ENCODE measurements at regions not wholly inside any gene's neighbourhood (a gene's known extent, or its start where the extent isn't known, plus 50 kb on each side); places are given as distances from the start of the nearest gene placed in this dataset.

GRCh38 chr10:64449603-64450002 is 928.4 kb downstream of the REEP3 start:
- DNase-seq (ENCODE audit: low read depth in 4 of 4, low spot score in 3 of 4): no peak

DNA sequence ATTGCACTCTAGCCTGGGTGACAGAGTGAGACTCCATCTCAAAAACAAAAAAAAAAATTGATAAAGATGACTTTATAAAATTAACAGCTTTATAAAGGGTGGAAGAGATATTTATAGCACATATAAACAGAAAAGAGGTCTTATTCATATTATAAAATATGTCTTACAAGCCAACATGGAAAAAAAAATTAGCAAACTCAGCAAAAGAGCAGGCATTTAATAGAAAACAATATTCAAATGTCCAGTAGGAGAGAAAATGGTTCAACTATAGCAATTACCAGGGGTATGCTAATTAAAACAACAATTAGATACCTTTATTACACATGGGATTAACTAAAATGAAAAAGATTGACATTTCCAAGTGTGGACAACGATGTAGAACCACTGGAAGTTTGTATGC is 929.1 kb downstream of the REEP3 start:
- no peak for DNase-seq (ENCODE audit: low read depth in 4 of 4, low spot score in 3 of 4)

GRCh38 chr10:64454962-64455361 is 933.8 kb downstream of the REEP3 start:
- DNase-seq (ENCODE audit: low read depth in 4 of 4, low spot score in 3 of 4): no peak

DNA sequence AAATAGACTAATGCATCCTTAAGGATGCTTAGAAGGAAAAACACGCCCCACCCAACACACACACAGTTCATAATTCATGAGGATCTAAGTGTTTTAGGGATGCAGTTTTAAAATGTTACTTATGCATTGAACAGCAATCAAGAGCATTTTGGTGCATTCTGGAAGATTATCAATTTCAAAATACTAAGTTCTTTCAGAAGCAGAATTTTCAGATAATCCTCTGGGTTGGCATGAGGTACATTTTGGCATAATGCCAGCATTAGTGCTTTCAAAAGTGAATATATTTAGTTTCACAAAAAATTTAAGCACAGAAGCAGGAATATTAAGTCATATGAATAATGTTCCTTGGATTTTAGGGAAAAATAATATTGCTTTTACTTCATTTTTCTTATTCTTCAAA is 937.1 kb downstream of the REEP3 start:
- no peak for DNase-seq (ENCODE audit: low read depth in 4 of 4, low spot score in 3 of 4)

GRCh38 chr10:64463406-64463805 is 942.2 kb downstream of the REEP3 start:
- DNase-seq (ENCODE audit: low read depth in 4 of 4, low spot score in 3 of 4): no peak

DNA sequence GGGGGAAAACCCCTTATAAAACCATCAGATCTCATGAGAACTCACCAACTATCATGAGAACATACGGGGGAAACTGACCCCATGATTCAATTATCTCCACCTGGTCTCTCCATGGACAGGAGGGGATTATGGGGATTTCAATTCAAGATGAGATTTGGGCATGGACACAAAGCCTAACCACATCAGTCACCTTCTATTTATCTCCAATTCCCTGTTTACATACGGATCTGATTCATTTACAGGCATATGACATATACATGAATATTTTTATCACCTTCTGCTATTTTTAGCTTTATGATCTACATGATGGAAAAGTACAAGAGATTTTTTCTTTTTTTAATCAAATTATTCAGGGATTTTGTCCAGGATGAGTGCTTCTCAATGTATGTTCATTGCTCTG is 944.5 kb downstream of the REEP3 start:
- DNase-seq (ENCODE audit: low read depth in 4 of 4, low spot score in 3 of 4): no peak

GRCh38 chr10:64468219-64468618 is 947.0 kb downstream of the REEP3 start:
- no peak for DNase-seq (ENCODE audit: low read depth in 4 of 4, low spot score in 3 of 4)

DNA sequence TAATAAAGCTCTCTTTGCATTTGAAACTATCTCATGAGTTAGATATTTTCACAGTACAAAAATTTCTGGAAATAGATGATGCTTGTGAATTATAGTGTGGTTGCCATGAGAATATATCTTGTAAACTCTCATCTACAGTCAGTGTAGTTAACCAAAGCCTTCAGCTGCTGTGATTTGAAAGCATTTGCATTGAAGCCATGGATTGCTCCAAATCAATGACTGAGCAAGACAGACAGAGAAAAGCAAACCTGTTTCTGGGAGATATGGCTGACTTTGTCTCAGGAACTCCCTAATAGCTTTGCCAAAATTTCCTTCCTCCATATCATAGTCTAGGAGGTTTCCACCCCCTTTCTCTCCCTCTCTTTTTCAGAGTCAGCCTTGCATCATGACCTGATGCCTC is 955.3 kb downstream of the REEP3 start:
- no peak for DNase-seq (ENCODE audit: low read depth in 4 of 4, low spot score in 3 of 4)

GRCh38 chr10:64477791-64478190 is 956.6 kb downstream of the REEP3 start:
- no peak for DNase-seq (ENCODE audit: low read depth in 4 of 4, low spot score in 3 of 4)

DNA sequence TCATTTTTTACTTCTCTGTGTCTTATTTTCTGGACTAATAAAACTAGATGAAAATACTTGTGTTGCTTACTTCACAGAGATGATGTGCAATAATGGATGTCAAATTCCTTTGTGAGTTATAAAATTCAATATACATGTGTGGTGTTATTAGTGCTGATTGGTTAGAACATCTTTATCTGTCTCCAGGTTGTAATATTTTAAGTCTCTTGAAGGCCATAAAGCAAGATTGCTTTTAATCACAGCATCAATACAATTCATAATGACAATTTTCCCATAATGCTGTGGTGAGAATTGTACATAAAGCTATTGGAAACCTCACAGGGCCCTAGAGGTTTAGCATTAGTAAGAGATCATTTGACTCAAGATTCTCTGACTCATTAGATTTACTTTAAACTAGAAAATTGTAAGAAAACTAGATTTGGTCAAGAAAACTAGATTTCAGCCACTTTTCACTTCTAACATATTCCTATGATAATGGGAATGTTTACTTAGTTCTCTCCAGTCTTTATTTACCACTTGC is 963.7 kb downstream of the REEP3 start:
- DNase-seq (ENCODE audit: low read depth in 4 of 4, low spot score in 3 of 4): no peak

DNA sequence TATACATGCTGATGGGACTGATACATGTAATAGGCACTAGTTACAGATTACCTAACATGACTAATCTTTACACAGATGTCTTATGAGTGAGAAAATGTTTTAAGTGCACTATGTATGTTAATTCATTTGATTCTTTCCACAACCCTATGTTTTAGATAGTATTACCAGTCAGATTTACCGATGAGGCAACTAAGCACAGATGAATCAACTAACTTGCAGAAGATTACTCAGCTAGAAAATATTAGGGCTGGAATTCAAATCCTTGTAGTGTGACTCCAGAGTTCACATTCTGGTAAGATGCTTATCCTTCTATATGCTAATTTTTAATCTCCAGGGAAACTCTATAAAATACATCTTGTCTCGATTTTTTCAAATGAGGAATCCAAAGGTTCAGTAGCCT is 964.9 kb downstream of the REEP3 start:
- DNase-seq (ENCODE audit: low read depth in 4 of 4, low spot score in 3 of 4): no peak

- no peak for DNase-seq (ENCODE audit: low read depth in 4 of 4, low spot score in 3 of 4)
Measured at GRCh38 chr10:64486901-64487300, 965.7 kb downstream of the REEP3 start.

- no peak for DNase-seq (ENCODE audit: low read depth in 4 of 4, low spot score in 3 of 4)
Measured at GRCh38 chr10:64494901-64495300, 973.7 kb downstream of the REEP3 start.

- no peak for DNase-seq (ENCODE audit: low read depth in 4 of 4, low spot score in 3 of 4)
Measured at GRCh38 chr10:64497306-64497705, 976.1 kb downstream of the REEP3 start.

DNA sequence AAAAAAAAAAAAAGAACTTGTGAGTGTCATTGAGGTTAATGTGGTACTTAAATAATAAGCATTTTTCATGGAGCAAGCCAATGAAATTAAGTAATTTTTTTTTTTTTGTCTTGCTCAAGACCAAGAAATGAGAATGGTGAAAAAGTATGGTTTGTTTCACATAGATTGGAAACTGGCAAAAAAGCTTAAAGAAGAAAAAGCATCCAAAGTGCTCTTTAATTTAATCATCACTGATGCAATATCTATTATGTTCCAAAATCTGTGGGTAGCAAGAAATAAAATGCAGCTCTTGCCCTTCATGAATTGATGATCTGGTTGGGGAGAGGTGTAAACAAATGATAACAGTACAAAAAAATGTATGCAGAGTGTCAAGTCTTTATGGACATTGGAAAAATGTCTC is 980.6 kb downstream of the REEP3 start:
- DNase-seq (ENCODE audit: low read depth in 4 of 4, low spot score in 3 of 4): no peak

- DNase-seq (ENCODE audit: low read depth in 4 of 4, low spot score in 3 of 4): no peak
Measured at GRCh38 chr10:64502936-64503335, 981.7 kb downstream of the REEP3 start.

- no peak for DNase-seq (ENCODE audit: low read depth in 4 of 4, low spot score in 3 of 4)
Measured at GRCh38 chr10:64503429-64503828, 982.2 kb downstream of the REEP3 start.

DNA sequence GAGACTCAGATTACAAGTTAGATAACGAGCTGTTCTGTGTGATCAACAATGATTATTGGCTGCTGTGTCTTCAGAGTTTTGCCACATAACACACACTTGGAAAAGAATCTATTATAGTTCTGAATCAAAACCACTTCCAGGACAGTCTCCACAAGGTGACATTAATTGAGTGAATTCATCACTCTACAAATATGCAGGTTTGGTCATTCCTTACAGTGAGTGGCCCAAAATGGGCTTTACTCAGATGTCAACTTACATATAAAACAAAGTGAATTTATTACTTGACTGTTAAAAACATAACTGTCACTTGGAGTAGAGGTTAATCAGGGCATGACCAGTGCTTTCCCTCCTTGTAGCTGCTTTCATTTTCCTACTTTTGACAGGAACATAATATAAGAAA is 984.3 kb downstream of the REEP3 start:
- no peak for DNase-seq (ENCODE audit: low read depth in 4 of 4, low spot score in 3 of 4)

DNA sequence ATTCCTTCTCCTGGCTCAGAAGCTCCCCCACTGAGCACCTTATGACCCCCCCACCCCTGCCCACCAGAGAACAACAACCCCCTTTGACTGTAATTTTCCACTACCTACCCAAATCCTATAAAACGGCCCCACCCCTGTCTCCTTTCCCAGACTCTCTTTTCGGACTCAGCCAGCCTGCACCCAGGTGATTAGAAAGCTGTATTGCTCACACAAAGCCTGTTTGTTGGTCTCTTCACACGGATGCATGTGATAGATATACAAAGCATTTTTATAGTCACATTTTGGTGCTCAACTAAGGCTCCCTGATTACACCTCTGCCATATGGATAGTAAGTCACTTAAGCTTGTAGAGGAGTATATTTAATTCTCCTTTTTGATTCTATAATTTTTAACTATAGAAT is 985.8 kb downstream of the REEP3 start:
- DNase-seq (ENCODE audit: low read depth in 4 of 4, low spot score in 3 of 4): no peak

DNA sequence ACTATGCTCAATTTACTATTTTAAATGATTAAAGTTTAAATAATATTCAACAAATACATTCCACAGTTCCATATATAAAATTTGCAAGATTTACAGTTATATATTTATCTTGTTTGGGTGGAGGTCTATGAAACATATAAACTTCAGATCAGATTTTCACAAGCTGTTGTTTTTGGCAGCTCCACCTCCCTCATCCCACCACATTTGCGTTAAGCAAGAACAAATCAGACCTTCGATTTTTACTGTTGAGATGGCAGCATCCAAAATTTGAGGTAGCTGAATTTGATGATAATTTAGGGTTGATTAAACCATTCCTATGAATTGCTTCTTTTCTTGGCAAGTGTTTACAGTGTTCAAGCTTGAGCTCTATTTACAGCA is 986.4 kb downstream of the REEP3 start:
- DNase-seq (ENCODE audit: low read depth in 4 of 4, low spot score in 3 of 4): no peak

DNA sequence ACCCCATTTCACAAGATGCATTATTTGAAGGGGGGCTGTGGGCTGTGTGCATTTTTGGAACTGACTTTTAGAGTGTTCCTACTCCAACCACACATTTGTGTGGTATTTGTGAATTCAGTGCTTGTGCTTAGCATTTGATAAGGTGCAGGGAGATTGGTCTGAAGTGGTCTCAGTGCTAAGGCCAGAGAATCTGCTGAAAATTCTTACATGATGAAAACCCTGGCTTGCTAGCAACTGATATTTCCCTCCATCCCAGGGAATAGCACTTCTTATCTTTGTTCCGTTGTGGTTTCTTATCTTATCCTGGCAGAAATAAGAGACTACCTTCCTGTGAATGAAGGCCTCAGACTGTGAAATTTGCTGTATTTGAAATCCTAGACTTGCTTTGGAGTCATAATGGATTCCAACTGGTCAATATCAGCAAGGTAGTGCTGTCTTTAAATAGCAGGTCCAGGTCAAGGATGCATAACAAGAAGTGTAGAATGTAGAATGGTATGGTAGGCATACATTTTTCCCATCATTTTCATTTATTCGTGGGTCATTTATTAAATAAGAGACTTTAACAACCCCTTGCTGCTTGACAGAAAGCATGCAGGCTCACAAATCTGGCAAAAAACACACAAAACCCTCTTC is 986.9 kb downstream of the REEP3 start:
- DNase-seq (ENCODE audit: low read depth in 4 of 4, low spot score in 3 of 4): no peak

DNA sequence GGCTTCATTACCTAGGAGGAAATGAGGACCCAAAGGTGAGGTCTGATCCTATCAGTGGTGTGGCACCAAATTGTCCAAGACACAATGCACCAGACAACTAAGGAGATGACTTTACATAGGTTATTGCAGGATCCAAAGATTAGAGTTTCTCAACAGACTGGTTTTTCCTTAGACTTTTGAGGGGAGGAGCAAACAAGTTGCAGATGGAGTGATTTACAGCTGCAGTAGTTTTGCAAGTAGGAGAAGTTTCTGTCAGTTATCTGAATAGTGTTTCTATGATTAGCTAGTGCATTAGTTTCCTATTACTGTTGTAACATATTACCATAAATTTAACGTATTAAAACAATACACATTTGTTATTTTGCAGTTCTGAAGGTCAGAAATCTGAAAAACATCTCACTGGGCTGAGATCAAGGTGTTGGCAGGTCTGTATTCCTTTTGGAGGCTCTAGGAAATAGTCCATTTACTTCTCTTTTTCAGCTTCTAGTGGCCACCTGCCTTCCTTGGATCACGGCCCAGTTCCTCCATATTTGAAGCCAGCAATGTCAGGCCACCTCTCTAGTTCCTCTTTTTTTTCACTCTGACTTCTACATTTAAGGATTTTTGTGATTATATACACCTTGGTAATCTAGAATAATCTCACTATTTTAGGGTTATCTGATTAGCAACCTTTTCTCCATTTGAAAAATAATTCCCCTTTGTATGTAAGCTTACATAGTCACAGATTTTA is 994.9 kb downstream of the REEP3 start:
- no peak for DNase-seq (ENCODE audit: low read depth in 4 of 4, low spot score in 3 of 4)
